GM23338 (cell line): ENCODE measurements at regions not wholly inside any gene's neighbourhood (a gene's known extent, or its start where the extent isn't known, plus 50 kb on each side); places are given as distances from the start of the nearest gene placed in this dataset.

Experiments used
- CREB1 ChIP-seq: fragments of 250-450 bp; sonication (Bioruptor Pico); IDR thresholded peaks from 2 replicates; pipeline ENCODE4 v1.5.0; 2020; ENCODE audit warnings: low read depth, mild to moderate bottlenecking, moderate library complexity
- CTCF ChIP-seq, 2 experiments: fragments of 200-600 bp in 1 of 2; sonication (generic) in 1 of 2; conservative IDR thresholded peaks; 2 replicates each; pipeline versions ENCODE4 v1.5.1 to v1.6.1; 2016 to 2017; ENCODE audit warnings: antibody characterized with exemption in 2 of 2, low read depth in 2 of 2, mild to moderate bottlenecking in 2 of 2, moderate library complexity in 1 of 2
- EZH2 ChIP-seq: fragments of 200-600 bp; sonication (generic); IDR thresholded peaks from one replicate; pipeline ENCODE4 v1.8.0; 2017; ENCODE audit warnings: antibody characterized with exemption, mild to moderate bottlenecking, low read depth; ENCODE audit not compliant: unreplicated experiment
- EZH2phosphoT487 ChIP-seq: fragments of 200-600 bp; sonication (generic); IDR thresholded peaks from one replicate; pipeline ENCODE4 v1.8.1; 2018; ENCODE audit warnings: antibody characterized with exemption; ENCODE audit not compliant: unreplicated experiment
- JUNB ChIP-seq: IDR thresholded peaks from one replicate; pipeline ENCODE4 v1.6.1; 2016; ENCODE audit warnings: antibody characterized with exemption; ENCODE audit not compliant: unreplicated experiment
- NANOG ChIP-seq: IDR thresholded peaks from 2 replicates; pipeline ENCODE4 v1.6.1; 2016; ENCODE audit warnings: antibody characterized with exemption, borderline replicate concordance
- POLR2AphosphoS5 ChIP-seq: IDR thresholded peaks from 2 replicates; pipeline ENCODE4 v1.6.1; 2016; ENCODE audit warnings: antibody characterized with exemption, low read depth
- STAT1 ChIP-seq: IDR thresholded peaks from one replicate; pipeline ENCODE4 v1.6.1; 2016; ENCODE audit warnings: antibody characterized with exemption; ENCODE audit not compliant: unreplicated experiment
- ZNF331 ChIP-seq: fragments of 250-450 bp; sonication (Bioruptor Pico); IDR thresholded peaks from 2 replicates; pipeline ENCODE4 v1.5.0; 2020; ENCODE audit warnings: low read depth, mild to moderate bottlenecking, moderate library complexity
- TF ChIP-seq, protein P1 (sequence below): IDR thresholded peaks from one replicate; pipeline ENCODE4 v1.6.1; 2018; ENCODE audit warnings: antibody characterized with exemption; ENCODE audit not compliant: unreplicated experiment

DNA sequence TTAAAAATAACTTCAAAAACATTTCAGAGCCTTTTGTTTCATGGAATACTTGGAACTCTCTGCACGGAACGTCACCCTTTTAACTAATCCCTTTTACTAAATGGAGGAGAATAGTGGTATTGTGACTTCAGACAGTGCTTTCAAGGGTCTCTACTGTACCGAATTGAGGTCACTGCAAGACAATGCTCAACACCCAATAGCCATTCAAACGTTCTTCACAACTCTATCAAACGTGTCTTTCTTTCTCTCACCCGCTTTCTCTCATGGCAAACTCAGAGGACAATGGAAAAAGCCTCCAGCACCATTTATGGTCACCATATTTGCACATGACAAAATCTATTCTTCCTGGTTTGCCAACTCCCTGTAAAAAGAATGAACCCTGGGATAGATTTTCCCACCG is 132.1 kb upstream of the SOX5 start:
- TF ChIP-seq CTCF (conservative IDR thresholded peaks at IDR 0.05; ENCODE audit: low read depth in 2 of 2) (no peak), POLR2AphosphoS5 (no peak), EZH2phosphoT487 (no peak), EZH2 (no peak), CREB1 (CRISPR knock-in tag) (no peak), JUNB (no peak), ZNF331 (CRISPR knock-in tag) (no peak), STAT1 (no peak), NANOG (no peak)
- TF ChIP-seq, protein P1, sequence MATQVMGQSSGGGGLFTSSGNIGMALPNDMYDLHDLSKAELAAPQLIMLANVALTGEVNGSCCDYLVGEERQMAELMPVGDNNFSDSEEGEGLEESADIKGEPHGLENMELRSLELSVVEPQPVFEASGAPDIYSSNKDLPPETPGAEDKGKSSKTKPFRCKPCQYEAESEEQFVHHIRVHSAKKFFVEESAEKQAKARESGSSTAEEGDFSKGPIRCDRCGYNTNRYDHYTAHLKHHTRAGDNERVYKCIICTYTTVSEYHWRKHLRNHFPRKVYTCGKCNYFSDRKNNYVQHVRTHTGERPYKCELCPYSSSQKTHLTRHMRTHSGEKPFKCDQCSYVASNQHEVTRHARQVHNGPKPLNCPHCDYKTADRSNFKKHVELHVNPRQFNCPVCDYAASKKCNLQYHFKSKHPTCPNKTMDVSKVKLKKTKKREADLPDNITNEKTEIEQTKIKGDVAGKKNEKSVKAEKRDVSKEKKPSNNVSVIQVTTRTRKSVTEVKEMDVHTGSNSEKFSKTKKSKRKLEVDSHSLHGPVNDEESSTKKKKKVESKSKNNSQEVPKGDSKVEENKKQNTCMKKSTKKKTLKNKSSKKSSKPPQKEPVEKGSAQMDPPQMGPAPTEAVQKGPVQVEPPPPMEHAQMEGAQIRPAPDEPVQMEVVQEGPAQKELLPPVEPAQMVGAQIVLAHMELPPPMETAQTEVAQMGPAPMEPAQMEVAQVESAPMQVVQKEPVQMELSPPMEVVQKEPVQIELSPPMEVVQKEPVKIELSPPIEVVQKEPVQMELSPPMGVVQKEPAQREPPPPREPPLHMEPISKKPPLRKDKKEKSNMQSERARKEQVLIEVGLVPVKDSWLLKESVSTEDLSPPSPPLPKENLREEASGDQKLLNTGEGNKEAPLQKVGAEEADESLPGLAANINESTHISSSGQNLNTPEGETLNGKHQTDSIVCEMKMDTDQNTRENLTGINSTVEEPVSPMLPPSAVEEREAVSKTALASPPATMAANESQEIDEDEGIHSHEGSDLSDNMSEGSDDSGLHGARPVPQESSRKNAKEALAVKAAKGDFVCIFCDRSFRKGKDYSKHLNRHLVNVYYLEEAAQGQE: no peak
